Heart left ventricle (tissue), 13 donors: ENCODE measurements at regions not wholly inside any gene's neighbourhood (a gene's known extent, or its start where the extent isn't known, plus 50 kb on each side); places are given as distances from the start of the nearest gene placed in this dataset.

Experiments used
- POLR2A ChIP-seq, 2 donors: fragments of 450-650 bp; IDR thresholded peaks; one replicate each; pipeline ENCODE4 v1.6.1; 2017; ENCODE audit warnings: antibody characterized with exemption in 2 of 2, mild to moderate bottlenecking in 2 of 2, moderate library complexity in 2 of 2
- TF ChIP-seq, protein P1 (sequence below), 12 donors: fragments of 200-600 bp; sonication (generic) in 4 of 12; IDR thresholded peaks; one replicate each; pipeline versions ENCODE4 v1.5.0 to v1.8.0; 2018 to 2022; ENCODE audit warnings: antibody characterized with exemption in 12 of 12, mild to moderate bottlenecking in 5 of 12
- donor health status: ischemic (EF 13 %, LVEDD 7.1; RV severe dilation, severe dysfunction).
- donor health status: DM: no; HTN: yes; CAD: no.
- donor health status: DM: no; HTN: no; CAD: no.
- donor health status: ischemic (EF 25% LVEDD 6.9; RV normal size, moderate dysfunction).
- donor health status: ischemic (EF 25% LVEDD 5.7; RV mildly dilated, moderate dysfunction).
- donor health status: ischemic (EF 35%, LVEDD 5.7; RV mildly dilated, moderate dysfunction).
- donor health status: nonischemic (EF 11% LVEDD 7.7; RV severe dilation, severe dysfunction).
- donor health status: DM: yes; HTN: yes; CAD: no.
- donor health status: PGD.
- donor health status: ischemic (EF 29% LVEDD 5.4; RV normal size, mild dysfunction).
- donor health status: nonischemic (EF 23%, LVEDD 6.1; RV moderate dilation, normal function).

DNA sequence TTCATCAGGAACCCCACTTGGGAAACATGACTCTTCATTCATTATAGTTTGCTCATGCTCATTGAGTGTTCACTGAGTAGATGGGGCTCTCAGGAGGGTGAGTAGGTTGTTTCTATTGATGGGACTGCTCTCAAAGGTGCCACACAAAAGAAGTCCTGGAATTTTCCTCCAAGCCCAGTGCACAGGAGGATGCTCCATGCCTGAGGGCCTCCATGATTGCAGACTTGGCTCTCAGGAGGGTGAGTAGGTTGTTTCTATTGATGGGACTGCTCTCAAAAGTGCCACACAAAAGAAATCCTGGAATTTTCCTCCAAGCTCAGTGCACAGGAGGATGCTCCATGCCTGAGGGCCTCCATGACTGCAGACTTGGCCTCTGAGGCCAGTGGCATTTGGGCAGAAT is 108.5 kb downstream of the ZNF674 start:
- TF ChIP-seq, protein P1, sequence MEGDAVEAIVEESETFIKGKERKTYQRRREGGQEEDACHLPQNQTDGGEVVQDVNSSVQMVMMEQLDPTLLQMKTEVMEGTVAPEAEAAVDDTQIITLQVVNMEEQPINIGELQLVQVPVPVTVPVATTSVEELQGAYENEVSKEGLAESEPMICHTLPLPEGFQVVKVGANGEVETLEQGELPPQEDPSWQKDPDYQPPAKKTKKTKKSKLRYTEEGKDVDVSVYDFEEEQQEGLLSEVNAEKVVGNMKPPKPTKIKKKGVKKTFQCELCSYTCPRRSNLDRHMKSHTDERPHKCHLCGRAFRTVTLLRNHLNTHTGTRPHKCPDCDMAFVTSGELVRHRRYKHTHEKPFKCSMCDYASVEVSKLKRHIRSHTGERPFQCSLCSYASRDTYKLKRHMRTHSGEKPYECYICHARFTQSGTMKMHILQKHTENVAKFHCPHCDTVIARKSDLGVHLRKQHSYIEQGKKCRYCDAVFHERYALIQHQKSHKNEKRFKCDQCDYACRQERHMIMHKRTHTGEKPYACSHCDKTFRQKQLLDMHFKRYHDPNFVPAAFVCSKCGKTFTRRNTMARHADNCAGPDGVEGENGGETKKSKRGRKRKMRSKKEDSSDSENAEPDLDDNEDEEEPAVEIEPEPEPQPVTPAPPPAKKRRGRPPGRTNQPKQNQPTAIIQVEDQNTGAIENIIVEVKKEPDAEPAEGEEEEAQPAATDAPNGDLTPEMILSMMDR (IDR thresholded peaks at IDR 0.05): no peak
- no peak for TF ChIP-seq POLR2A (IDR thresholded peaks at IDR 0.05)
